Suprapubic skin (tissue), 4 donors: ENCODE measurements at regions not wholly inside any gene's neighbourhood (a gene's known extent, or its start where the extent isn't known, plus 50 kb on each side); places are given as distances from the start of the nearest gene placed in this dataset.

Experiments used
- POLR2A ChIP-seq, 2 donors: fragments of 450-650 bp; IDR thresholded peaks; one replicate each; pipeline ENCODE4 v1.6.1; 2017; ENCODE audit warnings: antibody characterized with exemption in 2 of 2, mild to moderate bottlenecking in 2 of 2, moderate library complexity in 2 of 2
- POLR2AphosphoS5 ChIP-seq, 3 donors: sonication (generic); formaldehyde crosslinking; IDR thresholded peaks; one replicate each; pipeline ENCODE4 v1.6.1; 2017; ENCODE audit warnings: antibody characterized with exemption in 3 of 3
- TF ChIP-seq, protein P1 (sequence below), 2 donors: fragments of 200-600 bp in 1 of 2; fragments of 450-650 bp in 1 of 2; sonication (generic) in 1 of 2; IDR thresholded peaks; one replicate each; pipeline ENCODE4 v1.5.1; 2016 to 2019; ENCODE audit warnings: antibody characterized with exemption in 2 of 2, mild to moderate bottlenecking in 1 of 2, moderate library complexity in 1 of 2

DNA sequence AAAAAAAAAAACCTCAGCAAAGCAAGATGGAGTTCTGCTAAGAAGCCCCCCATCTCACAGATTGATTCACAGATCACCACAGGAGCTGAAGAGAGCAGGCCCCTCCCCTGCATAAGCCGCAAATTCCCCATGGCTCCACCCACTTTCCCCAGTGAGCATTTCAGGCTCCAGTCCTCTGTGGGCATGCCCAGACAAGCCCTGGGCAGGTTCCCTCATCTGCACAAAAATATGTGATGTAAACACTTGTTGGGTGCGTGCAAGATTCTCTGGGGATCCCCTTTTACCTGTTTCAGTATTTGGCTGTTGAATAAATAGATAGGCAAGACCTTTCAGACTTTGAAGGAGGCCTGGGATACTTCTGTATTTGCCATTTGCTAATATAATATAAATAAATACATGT, 514.3 kb downstream of the PCDH7 start:
- TF ChIP-seq, protein P1, sequence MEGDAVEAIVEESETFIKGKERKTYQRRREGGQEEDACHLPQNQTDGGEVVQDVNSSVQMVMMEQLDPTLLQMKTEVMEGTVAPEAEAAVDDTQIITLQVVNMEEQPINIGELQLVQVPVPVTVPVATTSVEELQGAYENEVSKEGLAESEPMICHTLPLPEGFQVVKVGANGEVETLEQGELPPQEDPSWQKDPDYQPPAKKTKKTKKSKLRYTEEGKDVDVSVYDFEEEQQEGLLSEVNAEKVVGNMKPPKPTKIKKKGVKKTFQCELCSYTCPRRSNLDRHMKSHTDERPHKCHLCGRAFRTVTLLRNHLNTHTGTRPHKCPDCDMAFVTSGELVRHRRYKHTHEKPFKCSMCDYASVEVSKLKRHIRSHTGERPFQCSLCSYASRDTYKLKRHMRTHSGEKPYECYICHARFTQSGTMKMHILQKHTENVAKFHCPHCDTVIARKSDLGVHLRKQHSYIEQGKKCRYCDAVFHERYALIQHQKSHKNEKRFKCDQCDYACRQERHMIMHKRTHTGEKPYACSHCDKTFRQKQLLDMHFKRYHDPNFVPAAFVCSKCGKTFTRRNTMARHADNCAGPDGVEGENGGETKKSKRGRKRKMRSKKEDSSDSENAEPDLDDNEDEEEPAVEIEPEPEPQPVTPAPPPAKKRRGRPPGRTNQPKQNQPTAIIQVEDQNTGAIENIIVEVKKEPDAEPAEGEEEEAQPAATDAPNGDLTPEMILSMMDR (IDR thresholded peaks at IDR 0.05), result no peak
- TF ChIP-seq POLR2AphosphoS5 (IDR thresholded peaks at IDR 0.05), result no peak
- TF ChIP-seq POLR2A (IDR thresholded peaks at IDR 0.05), result no peak
